K562 (cell line): ENCODE measurements at regions not wholly inside any gene's neighbourhood (a gene's known extent, or its start where the extent isn't known, plus 50 kb on each side); places are given as distances from the start of the nearest gene placed in this dataset.

Experiments
- ATAC-seq: fragments of 200-7000 bp; cut with Tn5 transposase; 3 replicates; pipeline ENCODE4 v1.9.1; 2020; ENCODE audit warnings: moderate library complexity
- BruUV-seq: library from RNA; stranded (reverse); fragments of 400-500 nt; replicated peaks from 2 replicates; lab custom pipeline; 2021; lab: Mats Ljungman, UMichigan
- CTCF ChIA-PET: fragments of 300-600 bp; formaldehyde crosslinking; extraction: SDS; loops from one replicate; lab custom pipeline; 2021; ENCODE audit warnings: low intra/inter-chr PET ratio; lab: Yijun Ruan, JAX
- POLR2A ChIA-PET: fragments of 300-600, 350-650 bp; sonication (Branson Sonifier 250); formaldehyde crosslinking; extraction: SDS; loops from one replicate; lab custom pipeline; 2021; ENCODE audit warnings: antibody characterized with exemption, inconsistent platforms; lab: Yijun Ruan, JAX
- DNase-seq, 4 experiments: peaks; one replicate each; pipeline versions ENCODE4 v3.0.0 to v3.0.0-alpha.2; 2011 to 2018; ENCODE audit warnings: low spot score in 3 of 4, mixed read lengths in 3 of 4; ENCODE audit errors: extremely low read depth in 1 of 4
- FAIRE-seq: peaks from 2 replicates; lab custom pipeline; 2011; peaks lifted over from hg19 to GRCh38; lab: Jason Lieb, UNC
- H2AFZ ChIP-seq: 2 replicates; pipeline ENCODE4 v1.6.0; 2011; ENCODE audit warnings: low read depth, low read length, control low read depth, inconsistent platforms
- H3K27ac ChIP-seq: fragments of 200-600 bp; 3 replicates; pipeline ENCODE4 v1.8.0; 2011; ENCODE audit warnings: low read depth, mild to moderate bottlenecking, control low read depth, inconsistent platforms, low read length, moderate library complexity, mixed read lengths; ENCODE audit errors: extremely low read depth
- H3K27me3 ChIP-seq, 2 experiments: fragments of 300-600 bp in 1 of 2; 2 replicates in 1 of 2; 3 replicates in 1 of 2; pipeline versions ENCODE4 v1.6.0 to v1.8.0; 2011; ENCODE audit warnings: inconsistent platforms in 2 of 2, low read length in 2 of 2, mild to moderate bottlenecking in 1 of 2, mixed read lengths in 1 of 2, moderate library complexity in 1 of 2; ENCODE audit not compliant: control insufficient read depth in 2 of 2, insufficient read depth in 2 of 2
- H3K36me3 ChIP-seq: fragments of 300-600 bp; 3 replicates; pipeline ENCODE4 v1.8.0; 2011; ENCODE audit warnings: mild to moderate bottlenecking, low read length, inconsistent platforms; ENCODE audit not compliant: control insufficient read depth, insufficient read depth
- H3K4me1 ChIP-seq, 2 experiments: fragments of 200-600 bp in 1 of 2; replicated peaks in 1 of 2; 2 replicates in 1 of 2; 3 replicates in 1 of 2; pipeline versions ENCODE4 v1.5.1 to v1.8.0; 2011; ENCODE audit warnings: inconsistent platforms in 2 of 2, low read length in 2 of 2, mild to moderate bottlenecking in 1 of 2, mixed read lengths in 1 of 2, moderate library complexity in 1 of 2; ENCODE audit not compliant: control insufficient read depth in 2 of 2, insufficient read depth in 2 of 2
- H3K4me2 ChIP-seq: 2 replicates; pipeline ENCODE4 v1.6.1; 2011; ENCODE audit warnings: low read length, control low read depth, inconsistent platforms, mixed read lengths; ENCODE audit not compliant: insufficient read depth
- H3K4me3 ChIP-seq: fragments of 200-600 bp; sonication (generic), shearing (Covaris generic); 2 replicates; pipeline ENCODE4 v1.5.1; 2016; ENCODE audit warnings: control low read depth, inconsistent platforms
- H3K79me2 ChIP-seq: fragments of 200-600 bp; 3 replicates; pipeline ENCODE4 v1.8.0; 2011; ENCODE audit warnings: low read length, inconsistent platforms; ENCODE audit not compliant: control insufficient read depth, insufficient read depth
- H3K9ac ChIP-seq, 2 experiments: 2 replicates each; pipeline versions ENCODE4 v1.6.0 to v1.6.1; 2011; ENCODE audit warnings: low read depth in 2 of 2, low read length in 2 of 2, control low read depth in 1 of 2, inconsistent platforms in 1 of 2, mild to moderate bottlenecking in 1 of 2, mixed read lengths in 1 of 2; ENCODE audit not compliant: insufficient read depth in 1 of 2
- H3K9me1 ChIP-seq: one replicate; pipeline ENCODE4 v1.6.0; 2011; ENCODE audit warnings: inconsistent platforms, mild to moderate bottlenecking, low read length, moderate library complexity; ENCODE audit not compliant: control insufficient read depth, insufficient read depth
- H3K9me3 ChIP-seq: replicated peaks from 2 replicates; pipeline ENCODE4 v1.5.1; 2011; ENCODE audit warnings: low read depth, low read length, inconsistent platforms; ENCODE audit not compliant: control insufficient read depth, insufficient read depth
- H4K20me1 ChIP-seq: replicated peaks from 2 replicates; pipeline ENCODE4 v1.6.1; 2011; ENCODE audit warnings: low read length, inconsistent platforms, mixed read lengths; ENCODE audit not compliant: control insufficient read depth, insufficient read depth
- ELF1 ChIP-seq: fragments of 200-800 bp; sonication (Bioruptor generic); IDR thresholded peaks from 2 replicates; pipeline ENCODE4 v1.6.1; 2016; ENCODE audit warnings: missing genetic modification characterization, missing compliant biosample characterization
- HMG20A ChIP-seq: fragments of 450-650 bp; formaldehyde crosslinking; conservative IDR thresholded peaks from 2 replicates; pipeline ENCODE4 v1.4.0; 2020; ENCODE audit warnings: mild to moderate bottlenecking, mixed read lengths
- NBN ChIP-seq: fragments of 450-650 bp; IDR thresholded peaks from 2 replicates; pipeline ENCODE4 v1.6.1; 2016; ENCODE audit warnings: low read depth, mild to moderate bottlenecking
- PHF8 ChIP-seq: fragments of 200-600 bp; sonication (generic); IDR thresholded peaks from 2 replicates; pipeline ENCODE4 v1.6.1; 2012; ENCODE audit warnings: mixed run types, mild to moderate bottlenecking, inconsistent platforms, low read length, moderate library complexity, borderline replicate concordance
- SLC30A9 ChIP-seq: fragments of 250-450 bp; sonication (Bioruptor Pico); IDR thresholded peaks from 2 replicates; pipeline ENCODE4 v1.8.0; 2022; ENCODE audit warnings: mild to moderate bottlenecking, moderate library complexity
- SREBF1 ChIP-seq: fragments of 150-350 bp; IDR thresholded peaks from 2 replicates; pipeline ENCODE4 v1.6.1; 2014; ENCODE audit warnings: antibody characterized with exemption, low read depth, low read length, borderline replicate concordance
- TAF9B ChIP-seq: fragments of 450-650 bp; IDR thresholded peaks from 2 replicates; pipeline ENCODE4 v1.6.1; 2018; ENCODE audit warnings: mild to moderate bottlenecking; ENCODE audit not compliant: partially characterized antibody
- ZC3H8 ChIP-seq: fragments of 450-650 bp; IDR thresholded peaks from 2 replicates; pipeline ENCODE4 v1.6.1; 2017
- ZNF263 ChIP-seq: sonication (generic); formaldehyde crosslinking; IDR thresholded peaks from 2 replicates; pipeline ENCODE4 v1.8.0; 2022; ENCODE audit warnings: mild to moderate bottlenecking, missing genetic modification reagents, borderline replicate concordance
- ZNF41 ChIP-seq: fragments of 250-450 bp; sonication (Bioruptor Pico); conservative IDR thresholded peaks from 2 replicates; pipeline ENCODE4 v1.4.0; 2020; ENCODE audit warnings: mild to moderate bottlenecking
- ZNF699 ChIP-seq: fragments of 250-450 bp; sonication (Bioruptor Pico); IDR thresholded peaks from 2 replicates; pipeline ENCODE4 v1.8.0; 2021; ENCODE audit warnings: mild to moderate bottlenecking, moderate library complexity; ENCODE audit not compliant: insufficient replicate concordance
- WGBS: fragments of 100-300 bp; shearing (Covaris generic); methylation state at CpG from one replicate; pipeline ENCODE4 v1.1.6; 2016; ENCODE audit warnings: low coverage, mixed read lengths; ENCODE audit not compliant: insufficient coverage; ENCODE audit errors: missing lambda C conversion rate; 5-methylcytosine and 5-hydroxymethylcytosine counted together
- in situ Hi-C: fragments of 300-500 bp; cut with MboI; formaldehyde crosslinking; loops from 4 replicates; pipeline ENCODE4 v1.15.0; 2018; ENCODE audit warnings: inconsistent platforms, mixed read lengths
- intact Hi-C: fragments of 100-400 bp; cut with micrococcal nuclease; formaldehyde crosslinking; loops from 2 replicates; pipeline ENCODE4 v1.14.2; 2022
- TF ChIP-seq, protein P1 (sequence below): fragments of 250-450 bp; sonication (Bioruptor Pico); IDR thresholded peaks from 2 replicates; pipeline ENCODE4 v1.4.0; 2020; ENCODE audit warnings: mild to moderate bottlenecking, moderate library complexity
- TF ChIP-seq, protein P2 (sequence below): fragments of 450-650 bp; IDR thresholded peaks from 2 replicates; pipeline ENCODE4 v1.6.1; 2018; ENCODE audit warnings: mild to moderate bottlenecking, low read depth; ENCODE audit not compliant: partially characterized antibody

DNA sequence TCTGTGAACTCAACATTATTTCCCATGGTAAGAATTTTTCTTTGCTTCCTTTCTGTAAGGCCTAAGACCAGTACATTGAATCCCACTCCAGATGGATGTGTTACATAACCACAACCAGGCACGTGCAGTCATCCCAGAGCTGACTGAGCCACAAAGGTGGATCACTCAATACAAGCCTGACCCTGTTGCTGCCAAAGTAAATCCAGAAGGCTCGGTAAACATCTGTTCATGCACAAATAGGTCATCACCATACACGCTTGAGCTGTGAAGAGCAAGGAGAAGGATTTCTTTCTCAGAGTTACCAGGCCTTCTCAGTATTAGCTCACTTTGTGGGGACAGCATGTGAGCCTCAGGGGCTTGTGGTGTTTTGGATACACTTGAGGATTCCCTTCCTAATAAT lies 791.4 kb upstream of the FANCL start:
- Histone ChIP-seq H3K27ac (no peak overlapping the region), H3K9me1 (no peaks in the 10 kb centered on the region), H3K27me3 (no peaks in the 10 kb centered on the region), H3K4me3 (no peak overlapping the region), H3K4me2 (no peak overlapping the region), H3K9me3 (no peaks in the 10 kb centered on the region; the same call in 1 of the 2 replicates), H3K36me3 (no peaks in the 10 kb centered on the region), H2AFZ (no peak overlapping the region), H4K20me1 (no peaks in the 10 kb centered on the region), H3K9ac (no peak overlapping the region)
- FAIRE-seq: no peak
- DNase-seq: no peak
- in situ Hi-C loops: no loop called here
- intact Hi-C loops: no loop called here
- CTCF ChIA-PET: no interaction called here
- no peak for TF ChIP-seq ZNF263
- TF ChIP-seq ZC3H8: no peak
- TF ChIP-seq NBN: no peak
- TF ChIP-seq ZNF41 (CRISPR knock-in tag): no peak
- TF ChIP-seq ZNF699 (CRISPR knock-in tag): no peak
- TF ChIP-seq ELF1: no peak
- TF ChIP-seq TAF9B: no peak
- TF ChIP-seq, protein P1, sequence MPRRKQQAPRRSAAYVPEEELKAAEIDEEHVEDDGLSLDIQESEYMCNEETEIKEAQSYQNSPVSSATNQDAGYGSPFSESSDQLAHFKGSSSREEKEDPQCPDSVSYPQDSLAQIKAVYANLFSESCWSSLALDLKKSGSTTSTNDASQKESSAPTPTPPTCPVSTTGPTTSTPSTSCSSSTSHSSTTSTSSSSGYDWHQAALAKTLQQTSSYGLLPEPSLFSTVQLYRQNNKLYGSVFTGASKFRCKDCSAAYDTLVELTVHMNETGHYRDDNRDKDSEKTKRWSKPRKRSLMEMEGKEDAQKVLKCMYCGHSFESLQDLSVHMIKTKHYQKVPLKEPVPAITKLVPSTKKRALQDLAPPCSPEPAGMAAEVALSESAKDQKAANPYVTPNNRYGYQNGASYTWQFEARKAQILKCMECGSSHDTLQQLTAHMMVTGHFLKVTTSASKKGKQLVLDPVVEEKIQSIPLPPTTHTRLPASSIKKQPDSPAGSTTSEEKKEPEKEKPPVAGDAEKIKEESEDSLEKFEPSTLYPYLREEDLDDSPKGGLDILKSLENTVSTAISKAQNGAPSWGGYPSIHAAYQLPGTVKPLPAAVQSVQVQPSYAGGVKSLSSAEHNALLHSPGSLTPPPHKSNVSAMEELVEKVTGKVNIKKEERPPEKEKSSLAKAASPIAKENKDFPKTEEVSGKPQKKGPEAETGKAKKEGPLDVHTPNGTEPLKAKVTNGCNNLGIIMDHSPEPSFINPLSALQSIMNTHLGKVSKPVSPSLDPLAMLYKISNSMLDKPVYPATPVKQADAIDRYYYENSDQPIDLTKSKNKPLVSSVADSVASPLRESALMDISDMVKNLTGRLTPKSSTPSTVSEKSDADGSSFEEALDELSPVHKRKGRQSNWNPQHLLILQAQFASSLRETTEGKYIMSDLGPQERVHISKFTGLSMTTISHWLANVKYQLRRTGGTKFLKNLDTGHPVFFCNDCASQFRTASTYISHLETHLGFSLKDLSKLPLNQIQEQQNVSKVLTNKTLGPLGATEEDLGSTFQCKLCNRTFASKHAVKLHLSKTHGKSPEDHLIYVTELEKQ (CRISPR knock-in tag): no peak
- no peak for TF ChIP-seq HMG20A (CRISPR knock-in tag)
- TF ChIP-seq, protein P2, sequence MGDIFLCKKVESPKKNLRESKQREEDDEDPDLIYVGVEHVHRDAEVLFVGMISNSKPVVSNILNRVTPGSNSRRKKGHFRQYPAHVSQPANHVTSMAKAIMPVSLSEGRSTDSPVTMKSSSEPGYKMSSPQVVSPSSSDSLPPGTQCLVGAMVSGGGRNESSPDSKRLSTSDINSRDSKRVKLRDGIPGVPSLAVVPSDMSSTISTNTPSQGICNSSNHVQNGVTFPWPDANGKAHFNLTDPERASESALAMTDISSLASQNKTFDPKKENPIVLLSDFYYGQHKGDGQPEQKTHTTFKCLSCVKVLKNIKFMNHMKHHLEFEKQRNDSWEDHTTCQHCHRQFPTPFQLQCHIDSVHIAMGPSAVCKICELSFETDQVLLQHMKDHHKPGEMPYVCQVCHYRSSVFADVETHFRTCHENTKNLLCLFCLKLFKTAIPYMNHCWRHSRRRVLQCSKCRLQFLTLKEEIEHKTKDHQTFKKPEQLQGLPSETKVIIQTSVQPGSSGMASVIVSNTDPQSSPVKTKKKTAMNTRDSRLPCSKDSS: no peak
- no peak for TF ChIP-seq SLC30A9 (CRISPR knock-in tag)
- no peak for TF ChIP-seq SREBF1
- TF ChIP-seq PHF8: no peak
- TF ChIP-seq, all 486 proteins: peak for 0
- no peak for ATAC-seq
- no TSS peak for BruUV-seq
- Histone ChIP-seq H3K79me2 (no peaks in the 10 kb centered on the region), H3K4me1 (0 out of 5 replicates have a peak, but pooled peaks cover 0 to 4% of the 10 kb centered on the region in 2 experiments)
- WGBS: 0% methylated on average over 3 of the region's 3 CpGs
- POLR2A ChIA-PET: no interaction called here
